Neural crest cell (in vitro differentiated cells): ENCODE measurements at regions not wholly inside any gene's neighbourhood (a gene's known extent, or its start where the extent isn't known, plus 50 kb on each side); places are given as distances from the start of the nearest gene placed in this dataset.

Experiments used
- DNase-seq: peaks from one replicate; pipeline ENCODE4 v3.0.0; 2021; ENCODE audit warnings: low read depth, mixed read lengths, low spot score
- H3K27ac Mint-ChIP-seq: one replicate; pipeline ENCODE4 v1.8.0; 2021; ENCODE audit warnings: mild to moderate bottlenecking, mixed read lengths; ENCODE audit not compliant: unreplicated experiment
- H3K27me3 Mint-ChIP-seq: 2 replicates; pipeline ENCODE4 v1.8.0; 2021; ENCODE audit warnings: low read depth, mild to moderate bottlenecking, mixed read lengths
- H3K36me3 Mint-ChIP-seq: 2 replicates; pipeline ENCODE4 v1.8.0; 2021; ENCODE audit warnings: low read depth, mild to moderate bottlenecking, mixed read lengths
- H3K4me1 Mint-ChIP-seq: 2 replicates; pipeline ENCODE4 v1.8.0; 2021; ENCODE audit warnings: mixed read lengths
- H3K4me3 Mint-ChIP-seq: one replicate; pipeline ENCODE4 v1.8.0; 2021; ENCODE audit warnings: mild to moderate bottlenecking, mixed read lengths
- H3K9me3 Mint-ChIP-seq: 2 replicates; pipeline ENCODE4 v1.8.0; 2021; ENCODE audit warnings: mixed read lengths
- TF ChIP-seq, protein P1 (sequence below): fragments of 200-600 bp; sonication (generic); conservative IDR thresholded peaks from 2 replicates; pipeline ENCODE4 v1.5.0; 2021; ENCODE audit warnings: antibody characterized with exemption, mild to moderate bottlenecking

DNA sequence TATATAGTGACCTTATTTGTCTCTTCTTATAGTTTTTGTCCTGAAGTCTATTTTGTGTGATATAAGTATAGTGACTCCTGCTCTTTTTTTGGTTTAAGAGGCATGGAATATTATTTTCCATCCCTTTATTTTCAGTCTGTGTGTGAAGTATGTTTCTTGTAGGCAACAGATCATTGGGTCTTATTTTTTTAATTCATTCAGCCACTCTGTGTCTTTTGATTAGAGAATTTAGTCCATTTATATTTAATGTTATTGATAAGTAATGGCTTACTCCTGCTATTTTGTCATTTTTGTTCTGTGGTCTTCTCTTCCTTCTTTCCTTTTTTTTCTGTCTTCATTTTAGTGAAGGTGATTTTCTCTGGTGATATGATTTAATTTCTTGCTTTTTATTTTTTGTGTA lies 51.4 kb upstream of the TOP1 start:
- no peak for DNase-seq
- Mint-ChIP-seq H3K4me1 (no peaks in the 10 kb centered on the region), H3K4me3 (no peak overlapping the region), H3K27me3 (peaks cover 22% of the 10 kb centered on the region), H3K27ac (no peak overlapping the region), H3K9me3 (peaks cover 8% of the 10 kb centered on the region), H3K36me3 (peaks cover 8% of the 10 kb centered on the region)
- TF ChIP-seq, protein P1, sequence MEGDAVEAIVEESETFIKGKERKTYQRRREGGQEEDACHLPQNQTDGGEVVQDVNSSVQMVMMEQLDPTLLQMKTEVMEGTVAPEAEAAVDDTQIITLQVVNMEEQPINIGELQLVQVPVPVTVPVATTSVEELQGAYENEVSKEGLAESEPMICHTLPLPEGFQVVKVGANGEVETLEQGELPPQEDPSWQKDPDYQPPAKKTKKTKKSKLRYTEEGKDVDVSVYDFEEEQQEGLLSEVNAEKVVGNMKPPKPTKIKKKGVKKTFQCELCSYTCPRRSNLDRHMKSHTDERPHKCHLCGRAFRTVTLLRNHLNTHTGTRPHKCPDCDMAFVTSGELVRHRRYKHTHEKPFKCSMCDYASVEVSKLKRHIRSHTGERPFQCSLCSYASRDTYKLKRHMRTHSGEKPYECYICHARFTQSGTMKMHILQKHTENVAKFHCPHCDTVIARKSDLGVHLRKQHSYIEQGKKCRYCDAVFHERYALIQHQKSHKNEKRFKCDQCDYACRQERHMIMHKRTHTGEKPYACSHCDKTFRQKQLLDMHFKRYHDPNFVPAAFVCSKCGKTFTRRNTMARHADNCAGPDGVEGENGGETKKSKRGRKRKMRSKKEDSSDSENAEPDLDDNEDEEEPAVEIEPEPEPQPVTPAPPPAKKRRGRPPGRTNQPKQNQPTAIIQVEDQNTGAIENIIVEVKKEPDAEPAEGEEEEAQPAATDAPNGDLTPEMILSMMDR: no peak

DNA sequence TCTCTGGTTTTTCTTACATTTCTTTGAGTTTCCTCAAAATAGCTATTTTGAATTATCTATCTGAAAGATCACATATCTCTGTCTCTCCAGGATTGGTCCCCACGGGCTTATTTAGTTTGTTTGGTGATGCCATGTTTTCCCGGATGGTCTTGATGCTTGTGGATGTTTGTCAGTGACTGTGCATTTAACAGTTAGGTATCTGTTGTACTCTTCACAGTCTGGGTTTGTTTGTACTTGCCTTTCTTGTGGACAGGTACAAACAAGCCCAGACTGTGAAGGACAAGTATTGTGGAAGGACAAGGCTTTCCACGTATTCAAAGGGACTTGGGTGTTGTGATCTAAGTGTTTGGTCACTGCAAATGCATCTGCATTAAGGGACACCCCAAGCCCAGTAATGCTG lies 49.9 kb upstream of the TOP1 start:
- Mint-ChIP-seq H3K27ac (no peak overlapping the region), H3K4me1 (no peaks in the 10 kb centered on the region), H3K9me3 (peaks cover 8% of the 10 kb centered on the region), H3K36me3 (peaks cover 8% of the 10 kb centered on the region), H3K27me3 (peaks cover 19% of the 10 kb centered on the region), H3K4me3 (no peak overlapping the region)
- DNase-seq: no peak
- TF ChIP-seq, protein P1: no peak
